BLaER1 (cell line): ENCODE measurements at regions not wholly inside any gene's neighbourhood (a gene's known extent, or its start where the extent isn't known, plus 50 kb on each side); places are given as distances from the start of the nearest gene placed in this dataset.

Experiments
- H3K27ac ChIP-seq: shearing (Covaris generic); formaldehyde crosslinking; 2 replicates; pipeline ENCODE4 v1.8.1; 2022
- H3K27me3 ChIP-seq: shearing (Covaris generic); formaldehyde crosslinking; 2 replicates; pipeline ENCODE4 v1.8.1; 2022
- H3K36me3 ChIP-seq: shearing (Covaris generic); formaldehyde crosslinking; 2 replicates; pipeline ENCODE4 v1.8.1; 2022
- H3K4me1 ChIP-seq: shearing (Covaris generic); formaldehyde crosslinking; 2 replicates; pipeline ENCODE4 v1.8.1; 2022
- H3K4me2 ChIP-seq: shearing (Covaris generic); formaldehyde crosslinking; 2 replicates; pipeline ENCODE4 v1.8.1; 2022
- H3K4me3 ChIP-seq: shearing (Covaris generic); formaldehyde crosslinking; 2 replicates; pipeline ENCODE4 v1.8.1; 2022
- H3K9ac ChIP-seq: shearing (Covaris generic); formaldehyde crosslinking; 2 replicates; pipeline ENCODE4 v1.8.1; 2022
- H3K9me3 ChIP-seq: shearing (Covaris generic); formaldehyde crosslinking; 2 replicates; pipeline ENCODE4 v1.8.1; 2022
- H4K20me1 ChIP-seq: shearing (Covaris generic); formaldehyde crosslinking; 2 replicates; pipeline ENCODE4 v1.8.1; 2022
- Cebpa-rat ChIP-seq: shearing (Covaris generic); IDR thresholded peaks from 2 replicates; pipeline ENCODE4 v1.8.1; 2022

DNA sequence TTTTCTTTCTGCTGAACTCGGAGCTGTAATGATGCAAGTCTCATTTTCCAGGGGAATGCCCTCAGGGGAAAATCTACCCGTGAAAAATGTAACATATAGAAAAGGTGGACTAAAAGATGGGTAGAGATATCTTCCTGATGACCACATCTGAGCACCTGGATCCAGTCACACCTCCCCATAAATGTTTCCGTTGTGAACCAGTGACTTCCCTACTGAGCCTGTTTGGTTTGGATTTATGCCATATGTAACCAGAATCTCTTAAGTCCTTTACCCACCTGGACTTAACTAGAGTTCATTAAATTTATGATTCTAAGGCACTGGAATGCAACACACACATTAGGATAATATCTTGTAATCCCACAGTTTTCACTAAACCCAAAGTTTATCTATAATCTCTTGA lies 171.1 kb downstream of the ZNF330 start:
- H3K9me3 ChIP-seq = no peaks in the 10 kb centered on the region
- no peak for TF ChIP-seq Cebpa-rat
- no peak overlapping the region for H3K4me2 ChIP-seq
- no peak overlapping the region for H3K4me3 ChIP-seq
- H3K27ac ChIP-seq = no peak overlapping the region
- H3K36me3 ChIP-seq = no peaks in the 10 kb centered on the region
- no peak overlapping the region for H3K9ac ChIP-seq
- no peaks in the 10 kb centered on the region for H4K20me1 ChIP-seq
- H3K27me3 ChIP-seq = no peaks in the 10 kb centered on the region
- H3K4me1 ChIP-seq = no peaks in the 10 kb centered on the region

DNA sequence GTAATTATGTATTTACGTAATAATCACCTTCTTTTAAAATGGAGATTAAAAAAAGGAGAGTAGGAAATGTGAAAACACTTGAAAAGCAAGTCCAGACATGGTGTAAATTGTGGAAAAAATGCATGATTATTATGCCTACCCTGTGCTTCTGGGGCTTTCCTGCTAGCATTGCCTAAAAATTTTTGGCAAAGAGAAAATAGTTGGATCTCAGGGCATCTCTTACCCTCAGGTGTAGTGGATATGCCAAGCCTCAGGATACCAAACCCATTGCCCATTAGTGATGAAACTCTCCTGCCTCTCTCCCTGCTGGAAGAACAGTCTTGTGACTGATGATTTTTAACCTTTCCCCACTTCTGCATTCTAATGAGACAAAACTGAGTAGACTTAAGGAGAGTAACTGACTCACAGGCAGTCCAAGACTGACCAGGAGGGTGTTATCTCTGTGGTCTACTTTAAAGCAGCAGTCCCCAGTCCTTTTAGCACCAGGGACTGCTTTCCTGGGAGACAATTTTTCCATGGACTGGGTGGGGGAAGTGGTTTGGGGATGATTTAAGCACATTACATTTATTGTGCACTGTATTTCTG lies 174.6 kb downstream of the ZNF330 start:
- Histone ChIP-seq H3K4me1 (no peaks in the 10 kb centered on the region), H3K4me2 (no peak overlapping the region), H3K27ac (no peak overlapping the region), H3K9ac (no peak overlapping the region), H3K36me3 (no peaks in the 10 kb centered on the region), H3K27me3 (no peaks in the 10 kb centered on the region), H4K20me1 (no peaks in the 10 kb centered on the region), H3K4me3 (no peak overlapping the region), H3K9me3 (no peaks in the 10 kb centered on the region)
- no peak for TF ChIP-seq Cebpa-rat

DNA sequence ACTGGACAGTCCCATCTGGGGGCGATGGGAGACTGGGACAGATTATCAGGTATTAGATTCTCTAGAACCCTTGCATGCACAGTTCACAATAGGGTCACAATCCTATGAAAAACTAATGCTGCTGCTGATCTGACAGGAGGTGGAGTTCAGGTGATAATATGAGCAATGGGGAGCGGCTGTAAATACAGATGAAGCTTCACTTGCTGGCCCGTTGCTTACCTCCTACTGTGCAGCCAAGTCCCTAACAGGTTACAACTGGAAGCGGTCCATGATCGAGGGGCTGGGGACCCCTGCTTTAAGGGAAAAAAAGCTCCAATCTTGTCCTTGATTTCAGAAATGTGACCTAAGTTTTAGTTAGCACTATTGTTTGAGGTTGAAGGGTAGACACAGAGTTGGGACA lies 175.2 kb downstream of the ZNF330 start:
- no peak overlapping the region for H3K4me3 ChIP-seq
- no peaks in the 10 kb centered on the region for H3K36me3 ChIP-seq

DNA sequence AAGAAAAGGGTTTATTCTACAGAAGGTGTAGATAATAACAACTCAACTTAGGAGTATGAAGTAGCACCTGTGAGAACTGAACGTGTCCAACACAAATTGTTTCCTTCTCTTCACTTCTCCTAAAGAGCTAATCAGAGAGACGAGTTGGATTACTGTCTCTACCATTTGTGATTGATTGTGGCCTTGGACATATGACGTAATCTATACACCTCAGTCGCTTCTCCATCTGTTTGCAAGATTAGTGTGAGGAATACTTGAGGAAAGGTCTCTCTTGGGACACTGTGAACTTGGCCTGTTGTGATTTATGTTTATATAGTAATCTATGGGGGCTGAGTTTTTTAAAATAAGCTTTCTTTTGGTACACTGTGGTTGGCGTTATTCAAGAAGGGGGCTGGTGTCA lies 182.0 kb downstream of the ZNF330 start:
- Histone ChIP-seq H3K4me1 (no peaks in the 10 kb centered on the region), H3K27me3 (no peaks in the 10 kb centered on the region), H4K20me1 (no peaks in the 10 kb centered on the region), H3K9me3 (no peaks in the 10 kb centered on the region), H3K9ac (no peak overlapping the region), H3K4me3 (no peak overlapping the region), H3K4me2 (no peak overlapping the region), H3K36me3 (no peaks in the 10 kb centered on the region), H3K27ac (no peak overlapping the region)
- TF ChIP-seq Cebpa-rat = no peak

More for the DNA sequence above, 175.2 kb downstream of the ZNF330 start:
- Histone ChIP-seq H3K27ac (no peak overlapping the region), H3K4me2 (no peak overlapping the region), H3K4me1 (no peaks in the 10 kb centered on the region), H3K9me3 (no peaks in the 10 kb centered on the region), H4K20me1 (no peaks in the 10 kb centered on the region), H3K27me3 (no peaks in the 10 kb centered on the region), H3K9ac (no peak overlapping the region)
- no peak for TF ChIP-seq Cebpa-rat

DNA sequence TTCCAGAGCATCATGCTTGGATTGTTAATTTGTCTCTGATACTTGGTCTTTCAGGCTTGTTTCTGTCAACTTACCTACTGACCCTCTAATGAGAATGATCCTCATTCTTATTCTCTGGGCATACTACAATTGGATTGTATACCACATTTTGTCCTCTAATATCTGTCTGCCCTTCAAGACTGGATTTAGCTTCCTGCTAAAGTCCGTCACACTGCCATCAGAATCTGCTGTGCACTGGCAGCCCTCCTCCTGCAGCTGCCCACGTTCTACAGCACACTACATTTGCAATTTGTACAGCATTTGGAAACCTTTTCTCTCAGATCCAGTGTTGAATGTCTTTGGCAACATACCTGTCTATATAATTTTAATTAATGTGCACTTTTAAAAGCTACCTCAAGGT lies 183.1 kb downstream of the ZNF330 start:
- no peaks in the 10 kb centered on the region for H3K27me3 ChIP-seq
- no peaks in the 10 kb centered on the region for H3K9me3 ChIP-seq
- no peaks in the 10 kb centered on the region for H3K4me1 ChIP-seq
- no peaks in the 10 kb centered on the region for H4K20me1 ChIP-seq
- H3K36me3 ChIP-seq = no peaks in the 10 kb centered on the region
- H3K4me3 ChIP-seq = no peak overlapping the region
- H3K9ac ChIP-seq = no peak overlapping the region
- no peak for TF ChIP-seq Cebpa-rat
- no peak overlapping the region for H3K27ac ChIP-seq
- no peak overlapping the region for H3K4me2 ChIP-seq

DNA sequence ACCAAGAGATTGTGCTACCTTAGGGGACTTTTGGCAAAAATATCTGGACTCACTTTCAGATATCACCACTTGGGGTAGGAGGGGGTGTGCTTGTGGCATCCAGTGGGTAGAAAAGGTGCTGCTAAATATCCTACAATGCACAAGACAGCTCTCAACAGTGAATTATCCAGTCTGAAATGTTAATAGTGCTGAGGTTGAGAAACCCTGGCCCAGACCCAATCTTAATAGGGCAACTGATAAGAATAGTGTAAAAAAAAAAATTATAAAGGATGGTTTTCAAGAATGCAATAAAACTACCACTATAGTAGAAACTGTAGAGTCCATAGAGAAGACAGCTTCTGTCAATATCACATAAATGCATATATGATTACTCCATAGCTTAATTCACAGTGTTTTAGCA lies 185.5 kb downstream of the ZNF330 start:
- Histone ChIP-seq H3K4me2 (no peak overlapping the region), H3K27me3 (no peaks in the 10 kb centered on the region), H3K9me3 (no peaks in the 10 kb centered on the region), H3K27ac (no peak overlapping the region), H3K4me1 (no peaks in the 10 kb centered on the region), H3K4me3 (no peak overlapping the region), H3K9ac (no peak overlapping the region), H3K36me3 (no peaks in the 10 kb centered on the region), H4K20me1 (no peaks in the 10 kb centered on the region)
- TF ChIP-seq Cebpa-rat = no peak

DNA sequence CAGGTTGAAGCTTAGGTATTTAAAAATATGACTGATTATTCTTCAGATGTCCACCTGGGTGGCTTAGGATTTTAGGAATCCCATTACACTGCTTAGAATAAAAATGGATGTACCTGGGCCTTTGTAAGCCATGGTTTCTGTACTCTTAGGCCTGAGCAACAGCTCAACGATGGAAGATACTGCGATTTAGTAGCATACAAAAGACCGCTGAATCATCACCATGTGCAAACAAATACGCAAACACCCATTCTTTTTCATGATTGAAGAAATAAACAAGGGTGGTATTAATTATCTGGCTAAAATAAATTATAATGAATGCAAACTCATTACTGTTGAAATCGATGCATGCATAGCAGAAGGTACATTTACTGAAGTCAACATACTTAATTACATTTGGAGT lies 188.9 kb downstream of the ZNF330 start:
- Histone ChIP-seq H3K4me3 (no peak overlapping the region), H3K27ac (no peak overlapping the region), H4K20me1 (no peaks in the 10 kb centered on the region), H3K27me3 (no peaks in the 10 kb centered on the region), H3K9me3 (no peaks in the 10 kb centered on the region), H3K36me3 (no peaks in the 10 kb centered on the region), H3K9ac (no peak overlapping the region), H3K4me2 (no peak overlapping the region), H3K4me1 (no peaks in the 10 kb centered on the region)
- no peak for TF ChIP-seq Cebpa-rat

DNA sequence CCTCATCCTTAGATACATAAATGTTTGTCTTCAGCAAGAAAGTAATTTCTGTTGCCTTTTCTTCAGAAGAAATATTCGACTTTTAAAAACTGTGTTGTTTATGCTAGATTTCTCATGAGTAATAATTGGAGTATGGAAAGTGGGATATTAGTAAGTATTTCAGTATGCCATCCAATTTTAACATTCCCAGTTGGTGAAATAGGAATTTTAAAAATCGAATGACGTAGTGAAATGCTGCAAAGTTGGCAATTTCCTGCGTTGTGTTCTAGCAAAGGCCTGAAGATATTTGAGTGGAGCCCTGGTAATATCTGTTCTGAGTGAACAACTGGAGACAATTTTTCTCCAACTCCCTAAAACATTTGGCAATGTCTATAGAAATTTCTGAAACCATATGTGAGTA lies 190.1 kb downstream of the ZNF330 start:
- Histone ChIP-seq H3K4me3 (no peak overlapping the region), H3K9me3 (no peaks in the 10 kb centered on the region), H4K20me1 (no peaks in the 10 kb centered on the region), H3K27me3 (no peaks in the 10 kb centered on the region), H3K9ac (no peak overlapping the region), H3K27ac (no peak overlapping the region), H3K4me2 (no peak overlapping the region), H3K36me3 (no peaks in the 10 kb centered on the region), H3K4me1 (no peaks in the 10 kb centered on the region)
- TF ChIP-seq Cebpa-rat = no peak

DNA sequence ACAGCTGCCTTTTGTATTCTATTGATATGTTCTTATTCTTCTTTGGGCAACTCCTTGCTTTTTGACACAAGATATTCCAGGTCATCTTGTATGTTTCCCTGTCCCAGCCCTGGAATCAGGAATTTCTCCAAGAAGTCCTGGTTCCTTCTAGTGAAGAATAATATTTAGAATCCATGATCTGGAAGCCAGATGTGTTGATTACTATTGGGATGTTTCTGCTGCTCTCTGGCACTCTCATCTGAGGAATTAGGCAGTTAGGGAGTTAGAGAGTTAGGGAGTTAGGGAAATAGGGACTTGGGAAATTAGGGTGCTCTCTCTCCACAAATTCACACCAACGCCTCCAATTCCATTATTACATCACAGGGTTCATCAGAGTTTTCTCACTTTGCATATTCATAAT lies 191.2 kb downstream of the ZNF330 start:
- no peak for TF ChIP-seq Cebpa-rat
- Histone ChIP-seq H3K4me2 (no peak overlapping the region), H4K20me1 (no peaks in the 10 kb centered on the region), H3K36me3 (no peaks in the 10 kb centered on the region), H3K27me3 (no peaks in the 10 kb centered on the region), H3K4me3 (no peak overlapping the region), H3K9me3 (no peaks in the 10 kb centered on the region), H3K9ac (no peak overlapping the region), H3K27ac (no peak overlapping the region), H3K4me1 (no peaks in the 10 kb centered on the region)

DNA sequence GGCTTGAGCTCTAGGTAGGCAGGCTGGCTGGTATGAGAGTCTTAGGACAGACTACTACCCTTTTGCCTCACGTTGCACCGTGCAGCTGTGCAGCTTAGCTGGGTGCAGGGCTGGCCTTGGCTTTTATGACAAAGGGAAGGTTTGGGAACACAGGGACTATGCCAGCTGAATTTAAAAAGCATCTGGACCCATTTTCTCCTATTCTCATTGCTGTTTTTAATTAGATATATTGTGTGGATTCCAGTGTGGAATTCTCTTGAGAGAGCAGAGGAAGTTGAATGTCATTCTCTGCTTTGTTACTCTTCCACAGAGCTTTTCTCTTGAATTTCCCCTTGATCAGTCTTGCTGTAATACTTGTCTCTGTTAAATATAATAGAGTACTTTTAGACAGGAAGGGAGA lies 192.7 kb downstream of the ZNF330 start:
- Histone ChIP-seq H3K27ac (no peak overlapping the region), H3K4me1 (no peaks in the 10 kb centered on the region), H3K4me2 (no peak overlapping the region), H3K4me3 (no peak overlapping the region), H3K9me3 (no peaks in the 10 kb centered on the region), H3K9ac (no peak overlapping the region), H3K36me3 (no peaks in the 10 kb centered on the region), H3K27me3 (no peaks in the 10 kb centered on the region), H4K20me1 (no peaks in the 10 kb centered on the region)
- TF ChIP-seq Cebpa-rat = no peak

DNA sequence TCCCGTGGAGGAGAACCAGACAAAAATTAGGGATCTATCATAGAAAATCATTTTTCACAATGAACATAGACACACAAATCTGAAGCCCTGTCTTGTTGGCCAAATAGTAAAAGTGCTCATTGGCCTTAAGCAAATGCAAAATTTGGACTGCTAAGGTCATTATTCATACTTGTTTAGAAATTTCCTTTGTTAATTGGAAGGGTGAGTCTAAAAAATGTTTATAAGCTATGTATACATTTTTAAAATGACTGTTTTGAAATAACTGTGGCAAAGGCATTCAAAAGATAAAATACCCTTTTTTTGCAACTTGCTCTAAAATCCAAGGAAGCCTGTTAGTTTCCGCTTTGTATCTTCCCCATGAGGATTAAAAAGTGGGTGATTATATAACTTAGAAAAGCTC lies 195.0 kb downstream of the ZNF330 start:
- Histone ChIP-seq H3K9me3 (no peaks in the 10 kb centered on the region), H3K4me3 (no peak overlapping the region), H4K20me1 (no peaks in the 10 kb centered on the region), H3K9ac (no peak overlapping the region), H3K4me1 (no peaks in the 10 kb centered on the region), H3K4me2 (no peak overlapping the region), H3K27ac (no peak overlapping the region), H3K27me3 (no peaks in the 10 kb centered on the region), H3K36me3 (no peaks in the 10 kb centered on the region)
- TF ChIP-seq Cebpa-rat = no peak
